HepG2 (cell line): ENCODE measurements at regions not wholly inside any gene's neighbourhood (a gene's known extent, or its start where the extent isn't known, plus 50 kb on each side); places are given as distances from the start of the nearest gene placed in this dataset.

Experiments
- ATAC-seq: fragments of 200-7000 bp; cut with Tn5 transposase; 3 replicates; pipeline ENCODE4 v1.9.1; 2020; ENCODE audit warnings: mild to moderate bottlenecking, moderate library complexity
- BruUV-seq: library from RNA; stranded (reverse); fragments of 400-500 nt; replicated peaks from 2 replicates; lab custom pipeline; 2021; lab: Mats Ljungman, UMichigan
- CTCF ChIA-PET: fragments of 300-600 bp; formaldehyde crosslinking; extraction: SDS; loops from one replicate; lab custom pipeline; 2021; ENCODE audit warnings: low total read pairs, inconsistent platforms, low intra/inter-chr PET ratio; lab: Yijun Ruan, JAX
- POLR2A ChIA-PET: fragments of 350-600 bp; sonication (Branson Sonifier 250); formaldehyde crosslinking; loops from one replicate; lab custom pipeline; 2020; ENCODE audit warnings: antibody characterized with exemption, inconsistent platforms; lab: Yijun Ruan, JAX
- DNase-seq: peaks from one replicate; pipeline ENCODE4 v3.0.0-alpha.2; 2015; ENCODE audit warnings: low spot score
- FAIRE-seq: peaks from 3 replicates; lab custom pipeline; 2011; peaks lifted over from hg19 to GRCh38; lab: Jason Lieb, UNC
- H2AFZ ChIP-seq: one replicate; pipeline ENCODE4 v1.6.1; 2011; ENCODE audit warnings: low read length, inconsistent platforms
- H3K27ac ChIP-seq: fragments of 300-600 bp; 3 replicates; pipeline ENCODE4 v1.8.0; 2011; ENCODE audit warnings: mixed run types, mild to moderate bottlenecking, mixed read lengths, low read length, inconsistent platforms; ENCODE audit not compliant: insufficient read depth; ENCODE audit errors: extremely low read length
- H3K27me3 ChIP-seq, 2 experiments: fragments of 200-600 bp in 1 of 2; 2 replicates in 1 of 2; 3 replicates in 1 of 2; pipeline versions ENCODE4 v1.6.0 to v1.8.0; 2011; ENCODE audit warnings: low read length in 2 of 2, mild to moderate bottlenecking in 2 of 2, moderate library complexity in 2 of 2, inconsistent platforms in 1 of 2; ENCODE audit not compliant: insufficient read depth in 2 of 2, control insufficient read depth in 1 of 2
- H3K36me3 ChIP-seq, 2 experiments: fragments of 200-600 bp in 1 of 2; replicated peaks in 1 of 2; 2 replicates in 1 of 2; 3 replicates in 1 of 2; pipeline versions ENCODE4 v1.5.1 to v1.8.0; 2011; ENCODE audit warnings: low read length in 2 of 2, inconsistent platforms in 1 of 2; ENCODE audit not compliant: insufficient read depth in 2 of 2, control insufficient read depth in 1 of 2
- H3K4me1 ChIP-seq: 2 replicates; pipeline ENCODE4 v1.5.1; 2012; ENCODE audit warnings: low read length, inconsistent platforms; ENCODE audit not compliant: insufficient read depth
- H3K4me2 ChIP-seq: 2 replicates; pipeline ENCODE4 v1.6.0; 2011; ENCODE audit warnings: low read depth, low read length, inconsistent platforms
- H3K4me3 ChIP-seq, 3 experiments: fragments of 200-600 bp in 1 of 3; sonication (generic), shearing (Covaris generic) in 1 of 3; replicated peaks in 1 of 3; 2 replicates each; pipeline ENCODE4 v1.5.1; 2011 to 2016; ENCODE audit warnings: low read length in 3 of 3, inconsistent platforms in 2 of 3, low read depth in 2 of 3, mild to moderate bottlenecking in 2 of 3, control low read depth in 1 of 3, mixed read lengths in 1 of 3; ENCODE audit not compliant: insufficient read depth in 1 of 3
- H3K79me2 ChIP-seq: one replicate; pipeline ENCODE4 v1.6.1; 2011; ENCODE audit warnings: low read length, inconsistent platforms; ENCODE audit not compliant: insufficient read depth
- H3K9ac ChIP-seq: 2 replicates; pipeline ENCODE4 v1.6.0; 2011; ENCODE audit warnings: mild to moderate bottlenecking, low read depth, low read length, inconsistent platforms; ENCODE audit not compliant: insufficient read depth
- H3K9me3 ChIP-seq: 2 replicates; pipeline ENCODE4 v1.5.1; 2012; ENCODE audit warnings: mild to moderate bottlenecking, low read length
- H4K20me1 ChIP-seq: 2 replicates; pipeline ENCODE4 v1.6.0; 2011; ENCODE audit warnings: inconsistent platforms, mild to moderate bottlenecking, low read length, moderate library complexity; ENCODE audit not compliant: insufficient read depth
- BRD4 ChIP-seq: sonication (generic); formaldehyde crosslinking; IDR thresholded peaks from 2 replicates; pipeline ENCODE4 v1.4.0; 2020; ENCODE audit warnings: missing genetic modification reagents
- GPN1 ChIP-seq: sonication (generic); formaldehyde crosslinking; IDR thresholded peaks from 2 replicates; pipeline ENCODE4 v1.5.1; 2020; ENCODE audit warnings: missing genetic modification reagents, borderline replicate concordance
- HMGA1 ChIP-seq: sonication (generic); formaldehyde crosslinking; conservative IDR thresholded peaks from 2 replicates; pipeline ENCODE4 v1.4.0; 2020; ENCODE audit warnings: missing genetic modification reagents
- IRX3 ChIP-seq: sonication (generic); formaldehyde crosslinking; IDR thresholded peaks from 2 replicates; pipeline ENCODE4 v1.8.1; 2023; ENCODE audit warnings: mild to moderate bottlenecking, low read depth, missing genetic modification reagents, borderline replicate concordance
- PPARG ChIP-seq: conservative IDR thresholded peaks from 2 replicates; pipeline ENCODE4 v1.6.1; 2016; ENCODE audit warnings: missing biosample characterization, missing genetic modification reagents
- RXRB ChIP-seq: IDR thresholded peaks from 2 replicates; pipeline ENCODE4 v1.6.1; 2016; ENCODE audit warnings: borderline replicate concordance, missing genetic modification reagents, missing compliant biosample characterization
- TERF1 ChIP-seq: sonication (generic); formaldehyde crosslinking; IDR thresholded peaks from 2 replicates; pipeline ENCODE4 v1.8.0; 2022; ENCODE audit warnings: mild to moderate bottlenecking, missing genetic modification reagents, moderate library complexity
- ZFYVE20 ChIP-seq: sonication (generic); formaldehyde crosslinking; IDR thresholded peaks from 2 replicates; pipeline ENCODE4 v1.8.0; 2023; ENCODE audit warnings: low read depth, mild to moderate bottlenecking, moderate library complexity, missing genetic modification reagents, borderline replicate concordance
- WGBS: methylation state at CpG from one replicate; pipeline ENCODE4 v1.1.6; 2017; ENCODE audit warnings: low lambda C conversion rate; 5-methylcytosine and 5-hydroxymethylcytosine counted together
- in situ Hi-C: cut with HindIII; loops from 2 replicates; pipeline ENCODE4 v1.10.0; 2017; ENCODE audit warnings: low pct_unique_long_range_greater_than_20kb; ENCODE audit not compliant: extremely low pct_ligation_motif_present
- intact Hi-C: fragments of 100-400 bp; cut with micrococcal nuclease; formaldehyde crosslinking; loops from one replicate; pipeline ENCODE4 v1.10.0; 2022; ENCODE audit not compliant: unreplicated experiment
- TF ChIP-seq, protein P1 (sequence below): IDR thresholded peaks from 2 replicates; pipeline ENCODE4 v1.6.1; 2016; ENCODE audit warnings: missing compliant biosample characterization, missing genetic modification reagents, borderline replicate concordance
- TF ChIP-seq, protein P2 (sequence below): sonication (generic); formaldehyde crosslinking; IDR thresholded peaks from 2 replicates; pipeline ENCODE4 v1.5.0; 2020; ENCODE audit warnings: mild to moderate bottlenecking, missing genetic modification reagents, borderline replicate concordance
- TF ChIP-seq, protein P3 (sequence below): sonication (generic); formaldehyde crosslinking; IDR thresholded peaks from 2 replicates; pipeline ENCODE4 v1.8.1; 2023; ENCODE audit warnings: mild to moderate bottlenecking, missing genetic modification reagents
- TF ChIP-seq, protein P4 (sequence below): sonication (generic); formaldehyde crosslinking; IDR thresholded peaks from 2 replicates; pipeline ENCODE4 v1.5.0; 2020; ENCODE audit warnings: mild to moderate bottlenecking, missing genetic modification reagents

DNA sequence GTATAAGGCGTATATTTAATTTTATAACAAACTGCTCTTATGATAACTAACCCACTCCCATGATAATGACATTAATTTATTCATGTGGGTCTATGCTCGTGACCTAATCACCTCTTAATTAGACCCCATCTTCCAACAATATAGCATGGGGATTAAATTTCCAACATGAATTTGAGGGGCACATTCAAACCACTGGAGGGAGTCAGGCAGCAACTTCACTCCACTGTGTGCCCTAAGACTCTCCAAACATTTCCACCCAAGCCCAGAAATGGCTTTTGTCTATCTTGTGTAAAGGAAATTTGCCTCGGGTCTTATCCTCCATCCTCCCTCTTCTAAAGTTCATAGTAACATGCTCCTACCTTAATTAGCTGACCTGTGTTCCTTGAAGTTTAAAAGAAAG, 616.1 kb upstream of the CPEB2 start (continued):
- TF ChIP-seq ZFYVE20 (no peak), BRD4 (CRISPR knock-in tag) (no peak)
- TF ChIP-seq, protein P1, sequence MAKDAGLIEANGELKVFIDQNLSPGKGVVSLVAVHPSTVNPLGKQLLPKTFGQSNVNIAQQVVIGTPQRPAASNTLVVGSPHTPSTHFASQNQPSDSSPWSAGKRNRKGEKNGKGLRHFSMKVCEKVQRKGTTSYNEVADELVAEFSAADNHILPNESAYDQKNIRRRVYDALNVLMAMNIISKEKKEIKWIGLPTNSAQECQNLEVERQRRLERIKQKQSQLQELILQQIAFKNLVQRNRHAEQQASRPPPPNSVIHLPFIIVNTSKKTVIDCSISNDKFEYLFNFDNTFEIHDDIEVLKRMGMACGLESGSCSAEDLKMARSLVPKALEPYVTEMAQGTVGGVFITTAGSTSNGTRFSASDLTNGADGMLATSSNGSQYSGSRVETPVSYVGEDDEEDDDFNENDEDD, result no peak
- TF ChIP-seq, protein P2, sequence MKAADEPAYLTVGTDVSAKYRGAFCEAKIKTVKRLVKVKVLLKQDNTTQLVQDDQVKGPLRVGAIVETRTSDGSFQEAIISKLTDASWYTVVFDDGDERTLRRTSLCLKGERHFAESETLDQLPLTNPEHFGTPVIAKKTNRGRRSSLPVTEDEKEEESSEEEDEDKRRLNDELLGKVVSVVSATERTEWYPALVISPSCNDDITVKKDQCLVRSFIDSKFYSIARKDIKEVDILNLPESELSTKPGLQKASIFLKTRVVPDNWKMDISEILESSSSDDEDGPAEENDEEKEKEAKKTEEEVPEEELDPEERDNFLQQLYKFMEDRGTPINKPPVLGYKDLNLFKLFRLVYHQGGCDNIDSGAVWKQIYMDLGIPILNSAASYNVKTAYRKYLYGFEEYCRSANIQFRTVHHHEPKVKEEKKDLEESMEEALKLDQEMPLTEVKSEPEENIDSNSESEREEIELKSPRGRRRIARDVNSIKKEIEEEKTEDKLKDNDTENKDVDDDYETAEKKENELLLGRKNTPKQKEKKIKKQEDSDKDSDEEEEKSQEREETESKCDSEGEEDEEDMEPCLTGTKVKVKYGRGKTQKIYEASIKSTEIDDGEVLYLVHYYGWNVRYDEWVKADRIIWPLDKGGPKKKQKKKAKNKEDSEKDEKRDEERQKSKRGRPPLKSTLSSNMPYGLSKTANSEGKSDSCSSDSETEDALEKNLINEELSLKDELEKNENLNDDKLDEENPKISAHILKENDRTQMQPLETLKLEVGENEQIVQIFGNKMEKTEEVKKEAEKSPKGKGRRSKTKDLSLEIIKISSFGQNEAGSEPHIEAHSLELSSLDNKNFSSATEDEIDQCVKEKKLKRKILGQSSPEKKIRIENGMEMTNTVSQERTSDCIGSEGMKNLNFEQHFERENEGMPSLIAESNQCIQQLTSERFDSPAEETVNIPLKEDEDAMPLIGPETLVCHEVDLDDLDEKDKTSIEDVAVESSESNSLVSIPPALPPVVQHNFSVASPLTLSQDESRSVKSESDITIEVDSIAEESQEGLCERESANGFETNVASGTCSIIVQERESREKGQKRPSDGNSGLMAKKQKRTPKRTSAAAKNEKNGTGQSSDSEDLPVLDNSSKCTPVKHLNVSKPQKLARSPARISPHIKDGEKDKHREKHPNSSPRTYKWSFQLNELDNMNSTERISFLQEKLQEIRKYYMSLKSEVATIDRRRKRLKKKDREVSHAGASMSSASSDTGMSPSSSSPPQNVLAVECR (CRISPR knock-in tag), result no peak
- TF ChIP-seq, protein P3, sequence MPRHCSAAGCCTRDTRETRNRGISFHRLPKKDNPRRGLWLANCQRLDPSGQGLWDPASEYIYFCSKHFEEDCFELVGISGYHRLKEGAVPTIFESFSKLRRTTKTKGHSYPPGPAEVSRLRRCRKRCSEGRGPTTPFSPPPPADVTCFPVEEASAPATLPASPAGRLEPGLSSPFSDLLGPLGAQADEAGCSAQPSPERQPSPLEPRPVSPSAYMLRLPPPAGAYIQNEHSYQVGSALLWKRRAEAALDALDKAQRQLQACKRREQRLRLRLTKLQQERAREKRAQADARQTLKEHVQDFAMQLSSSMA, result no peak
- TF ChIP-seq, all 625 proteins: peak for 0

DNA sequence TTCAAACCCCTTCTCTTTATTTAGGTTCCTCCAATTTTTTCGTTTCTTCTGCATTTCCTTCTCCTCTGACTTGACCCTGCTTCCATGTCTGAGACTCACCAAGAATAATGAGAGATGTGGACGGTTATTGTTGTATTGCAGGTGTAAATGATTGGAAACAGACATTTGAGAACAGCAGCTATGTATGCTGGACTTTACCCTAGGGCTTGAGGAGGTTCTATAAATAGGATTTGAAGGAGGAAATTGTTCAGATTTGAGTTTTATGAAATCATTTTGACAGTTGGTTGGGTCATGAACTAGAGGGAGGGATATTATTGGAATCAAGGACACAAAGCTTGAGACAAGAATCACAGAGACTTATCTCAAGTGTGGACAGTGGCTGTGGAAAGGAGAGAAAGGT, 614.6 kb upstream of the CPEB2 start:
- H3K4me1 ChIP-seq, result no peaks in the 10 kb centered on the region
- DNase-seq, result no peak
- ChIA-PET POLR2A (no interaction called here), CTCF (no interaction called here)
- H3K27ac ChIP-seq, result no peak overlapping the region
- H3K36me3 ChIP-seq, result no peaks in the 10 kb centered on the region
- no peak overlapping the region for H3K4me2 ChIP-seq
- no peak for FAIRE-seq
- no peaks in the 10 kb centered on the region for H3K79me2 ChIP-seq
- TF ChIP-seq, protein P4, sequence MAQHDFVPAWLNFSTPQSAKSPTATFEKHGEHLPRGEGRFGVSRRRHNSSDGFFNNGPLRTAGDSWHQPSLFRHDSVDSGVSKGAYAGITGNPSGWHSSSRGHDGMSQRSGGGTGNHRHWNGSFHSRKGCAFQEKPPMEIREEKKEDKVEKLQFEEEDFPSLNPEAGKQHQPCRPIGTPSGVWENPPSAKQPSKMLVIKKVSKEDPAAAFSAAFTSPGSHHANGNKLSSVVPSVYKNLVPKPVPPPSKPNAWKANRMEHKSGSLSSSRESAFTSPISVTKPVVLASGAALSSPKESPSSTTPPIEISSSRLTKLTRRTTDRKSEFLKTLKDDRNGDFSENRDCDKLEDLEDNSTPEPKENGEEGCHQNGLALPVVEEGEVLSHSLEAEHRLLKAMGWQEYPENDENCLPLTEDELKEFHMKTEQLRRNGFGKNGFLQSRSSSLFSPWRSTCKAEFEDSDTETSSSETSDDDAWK, result no peak
- TF ChIP-seq RXRB (CRISPR knock-in tag) (no peak), ZFYVE20 (no peak), GPN1 (CRISPR knock-in tag) (no peak), TERF1 (CRISPR knock-in tag) (no peak), PPARG (no peak), HMGA1 (CRISPR knock-in tag) (no peak), IRX3 (CRISPR knock-in tag) (no peak)
- no peak overlapping the region for H2AFZ ChIP-seq
- BruUV-seq, result no TSS peak
- intact Hi-C loops, result no loop called here
- no peak overlapping the region for H3K4me3 ChIP-seq
- no peaks in the 10 kb centered on the region for H3K27me3 ChIP-seq
- ATAC-seq, result no peak
- no peak overlapping the region for H3K9ac ChIP-seq
- WGBS, result 0% methylated on average over 2 of the region's 2 CpGs
- in situ Hi-C loops, result no loop called here
- H3K9me3 ChIP-seq, result peaks cover 90% of the 10 kb centered on the region
- H4K20me1 ChIP-seq, result no peaks in the 10 kb centered on the region
